ENCODE measurements at regions not wholly inside any gene's neighbourhood (a gene's known extent, or its start where the extent isn't known, plus 50 kb on each side); places are given as distances from the start of the nearest gene placed in this dataset.
"Not testable (repeated sequence)": the region's sequence is repeated elsewhere in the genome, so short reads cannot be mapped to it uniquely, and the experiment has no call there.

DNA sequence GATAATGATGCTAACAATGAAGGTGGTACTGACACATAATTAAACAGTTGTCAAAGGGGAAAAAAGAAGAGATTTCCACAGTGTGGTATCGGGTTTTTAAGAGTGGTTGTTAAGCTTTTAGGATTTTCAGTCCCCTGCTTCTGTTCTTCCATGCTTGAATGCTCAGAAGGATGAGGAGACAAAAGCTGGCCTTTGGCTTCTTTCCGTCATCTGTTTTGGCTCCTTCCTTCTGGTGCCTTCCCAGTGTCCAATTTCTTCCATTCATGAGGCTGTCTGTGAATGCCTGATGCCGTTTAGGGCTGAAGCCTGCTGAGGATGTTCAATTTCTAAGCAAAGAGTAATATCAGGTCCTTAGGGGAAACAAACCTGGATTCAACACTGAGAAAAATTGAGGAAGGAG lies 179.6 kb upstream of the GLRA1 start:
- H3K4me1 ChIP-seq = no peaks in the 10 kb centered on the region
- no peak overlapping the region for H3K4me3 ChIP-seq
- in situ Hi-C loops (cut with MboI; ENCODE audit: low sequenced_read_pairs in 4 of 4) (no loop called here), intact Hi-C loops (cut with DNase I; ENCODE audit: low total_unique reads) (no loop called here)
- H3K9me3 ChIP-seq = no peaks in the 10 kb centered on the region
- no peaks in the 10 kb centered on the region for H3K27me3 ChIP-seq
- H3K27ac ChIP-seq = no peak overlapping the region
- TF ChIP-seq POLR2A (IDR thresholded peaks at IDR 0.05) = no peak
- TF ChIP-seq, protein P1, sequence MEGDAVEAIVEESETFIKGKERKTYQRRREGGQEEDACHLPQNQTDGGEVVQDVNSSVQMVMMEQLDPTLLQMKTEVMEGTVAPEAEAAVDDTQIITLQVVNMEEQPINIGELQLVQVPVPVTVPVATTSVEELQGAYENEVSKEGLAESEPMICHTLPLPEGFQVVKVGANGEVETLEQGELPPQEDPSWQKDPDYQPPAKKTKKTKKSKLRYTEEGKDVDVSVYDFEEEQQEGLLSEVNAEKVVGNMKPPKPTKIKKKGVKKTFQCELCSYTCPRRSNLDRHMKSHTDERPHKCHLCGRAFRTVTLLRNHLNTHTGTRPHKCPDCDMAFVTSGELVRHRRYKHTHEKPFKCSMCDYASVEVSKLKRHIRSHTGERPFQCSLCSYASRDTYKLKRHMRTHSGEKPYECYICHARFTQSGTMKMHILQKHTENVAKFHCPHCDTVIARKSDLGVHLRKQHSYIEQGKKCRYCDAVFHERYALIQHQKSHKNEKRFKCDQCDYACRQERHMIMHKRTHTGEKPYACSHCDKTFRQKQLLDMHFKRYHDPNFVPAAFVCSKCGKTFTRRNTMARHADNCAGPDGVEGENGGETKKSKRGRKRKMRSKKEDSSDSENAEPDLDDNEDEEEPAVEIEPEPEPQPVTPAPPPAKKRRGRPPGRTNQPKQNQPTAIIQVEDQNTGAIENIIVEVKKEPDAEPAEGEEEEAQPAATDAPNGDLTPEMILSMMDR (IDR thresholded peaks at IDR 0.05 in 4 of 5, conservative IDR thresholded peaks at IDR 0.05 in 1 of 5) = no peak
- ATAC-seq (no peak), DNase-seq (no peak)
- H3K36me3 ChIP-seq = no peaks in the 10 kb centered on the region

- H3K9me3 ChIP-seq; H3K27me3 ChIP-seq; H3K4me3 ChIP-seq; in situ Hi-C loops (cut with MboI; ENCODE audit: low sequenced_read_pairs in 4 of 4); DNase-seq; intact Hi-C loops (cut with DNase I; ENCODE audit: low total_unique reads); H3K4me1 ChIP-seq; H3K36me3 ChIP-seq; H3K27ac ChIP-seq; ATAC-seq: not testable (repeated sequence)
These were observed 178.3 kb upstream of the GLRA1 start for GRCh38 chr5:152102908-152103307.

GRCh38 chr5:152102057-152102456 lies 177.4 kb upstream of the GLRA1 start:
- no peaks in the 10 kb centered on the region for H3K4me1 ChIP-seq
- H3K36me3 ChIP-seq = no peaks in the 10 kb centered on the region
- TF ChIP-seq, protein P1 (IDR thresholded peaks at IDR 0.05 in 4 of 5, conservative IDR thresholded peaks at IDR 0.05 in 1 of 5) = no peak
- no peak for TF ChIP-seq POLR2A (IDR thresholded peaks at IDR 0.05)
- intact Hi-C loops (cut with DNase I; ENCODE audit: low total_unique reads) (no loop called here), in situ Hi-C loops (cut with MboI; ENCODE audit: low sequenced_read_pairs in 4 of 4) (no loop called here)
- no peaks in the 10 kb centered on the region for H3K27me3 ChIP-seq
- H3K9me3 ChIP-seq = no peaks in the 10 kb centered on the region
- DNase-seq = no peak
- H3K4me3 ChIP-seq = no peak overlapping the region
- ATAC-seq = no peak
- no peak overlapping the region for H3K27ac ChIP-seq

DNA sequence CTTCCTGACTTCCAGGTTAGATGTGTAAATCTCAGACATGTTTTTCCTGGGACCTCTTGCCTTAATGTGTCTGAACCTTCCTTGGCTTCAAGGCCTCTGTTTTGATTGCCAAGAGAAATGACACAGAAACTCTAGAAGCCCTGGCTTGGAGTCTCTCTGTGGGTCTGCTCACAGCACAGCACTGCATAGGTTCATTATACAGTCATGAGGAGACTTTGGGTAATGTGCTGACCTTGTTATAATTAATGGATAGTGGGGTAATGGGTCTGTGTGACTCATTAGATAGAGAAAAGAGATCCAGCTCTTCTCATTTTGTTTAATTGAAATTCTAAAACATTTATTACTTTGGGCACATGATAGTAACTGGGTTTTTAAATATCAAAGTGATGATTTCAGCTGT lies 175.8 kb upstream of the GLRA1 start:
- intact Hi-C loops (cut with DNase I; ENCODE audit: low total_unique reads) (no loop called here), in situ Hi-C loops (cut with MboI; ENCODE audit: low sequenced_read_pairs in 4 of 4) (no loop called here)
- ATAC-seq (no peak), DNase-seq (no peak)
- TF ChIP-seq, protein P1 (IDR thresholded peaks at IDR 0.05 in 4 of 5, conservative IDR thresholded peaks at IDR 0.05 in 1 of 5) = no peak
- TF ChIP-seq POLR2A (IDR thresholded peaks at IDR 0.05) = no peak
- Histone ChIP-seq H3K27ac (no peak overlapping the region), H3K4me1 (no peaks in the 10 kb centered on the region), H3K9me3 (no peaks in the 10 kb centered on the region), H3K4me3 (no peak overlapping the region), H3K27me3 (no peaks in the 10 kb centered on the region), H3K36me3 (no peaks in the 10 kb centered on the region)

- H3K27ac ChIP-seq = no peak overlapping the region
- in situ Hi-C loops (cut with MboI; ENCODE audit: low sequenced_read_pairs in 4 of 4) (no loop called here), intact Hi-C loops (cut with DNase I; ENCODE audit: low total_unique reads) (no loop called here)
- H3K36me3 ChIP-seq = no peaks in the 10 kb centered on the region
- DNase-seq = no peak
- no peak overlapping the region for H3K4me3 ChIP-seq
- H3K27me3 ChIP-seq = no peaks in the 10 kb centered on the region
- no peak for TF ChIP-seq POLR2A (IDR thresholded peaks at IDR 0.05)
- TF ChIP-seq, protein P1 (IDR thresholded peaks at IDR 0.05 in 4 of 5, conservative IDR thresholded peaks at IDR 0.05 in 1 of 5) = no peak
- no peak for ATAC-seq
- no peaks in the 10 kb centered on the region for H3K9me3 ChIP-seq
- no peaks in the 10 kb centered on the region for H3K4me1 ChIP-seq
These were observed 172.5 kb upstream of the GLRA1 start for GRCh38 chr5:152097128-152097527.
